ENCODE measurements at regions not wholly inside any gene's neighbourhood (a gene's known extent, or its start where the extent isn't known, plus 50 kb on each side); places are given as distances from the start of the nearest gene placed in this dataset.

DNA sequence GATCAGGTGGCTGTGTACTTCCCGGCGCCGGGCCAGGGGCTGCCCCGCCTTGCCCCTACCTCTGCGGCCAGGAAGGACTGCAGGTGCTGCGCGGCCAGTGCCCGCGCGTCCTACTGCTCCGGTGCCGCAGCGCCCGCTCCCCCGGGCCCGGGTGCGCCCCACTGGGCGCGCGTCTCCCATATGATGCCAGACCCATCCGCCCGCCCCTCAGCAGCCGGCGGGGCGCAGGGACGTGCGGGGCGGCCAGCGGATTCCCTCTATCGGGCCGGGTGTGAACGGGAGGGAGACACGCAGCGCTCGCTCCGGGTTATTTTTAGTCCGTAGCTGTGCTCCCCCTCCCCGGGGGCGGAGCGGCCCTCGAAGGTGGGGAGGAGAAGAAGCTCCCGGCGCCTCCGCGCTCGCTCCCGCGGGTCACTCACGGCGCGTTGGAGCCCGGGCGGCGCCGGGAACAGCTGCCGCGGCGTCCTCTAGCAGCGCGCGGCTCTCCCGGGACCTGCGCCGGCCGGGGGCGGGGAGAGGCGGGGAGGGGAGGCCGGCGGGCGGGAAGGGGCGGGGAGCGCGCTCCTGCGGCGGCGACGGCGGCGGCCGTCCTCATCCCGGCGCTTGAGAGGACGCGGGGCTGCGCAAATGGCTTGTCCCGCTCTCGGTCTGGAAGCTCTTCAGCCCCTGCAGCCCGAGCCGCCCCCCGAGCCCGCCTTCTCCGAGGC lies 103.6 kb downstream of the UCHL1 start:
- DNase-seq: peak; percentile 26 to 30

GRCh38 chr4:41360921-41361793 lies 104.4 kb downstream of the UCHL1 start:
- no peak for DNase-seq

DNA sequence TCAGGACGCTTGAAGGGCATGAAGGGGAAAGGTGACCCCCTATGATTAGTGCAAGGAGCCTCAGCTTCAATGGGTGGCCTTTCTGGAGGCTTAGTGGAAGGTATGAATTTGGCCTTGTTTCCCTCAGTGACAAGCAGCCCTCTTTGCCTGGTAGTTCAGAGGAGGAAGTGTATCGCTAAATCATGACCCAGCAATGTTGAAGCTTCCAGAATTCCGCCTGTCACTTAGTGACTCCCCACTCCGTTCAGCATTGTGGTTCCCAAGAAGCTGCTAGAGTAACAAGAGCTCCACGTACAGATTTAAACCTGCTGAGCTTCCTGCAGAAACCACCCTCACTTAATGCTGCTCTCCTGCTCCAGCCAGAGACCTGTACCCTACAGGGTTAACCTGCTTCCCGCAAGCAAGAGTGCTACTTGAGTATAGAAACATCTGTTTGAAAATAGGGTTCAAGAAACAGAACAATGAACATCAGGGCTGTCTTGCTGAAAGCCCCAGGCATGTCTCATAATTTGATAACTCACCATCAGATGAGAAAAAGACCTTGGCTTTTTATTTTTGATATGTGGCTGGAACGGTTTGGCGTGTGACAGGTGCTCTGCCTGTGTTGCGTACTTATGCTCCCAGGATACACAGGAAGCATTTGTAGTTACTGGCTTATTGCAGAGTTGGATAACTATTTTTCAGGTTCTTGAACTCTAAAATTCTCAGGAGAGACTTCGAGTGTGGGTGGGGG lies 105.2 kb downstream of the UCHL1 start:
- peak; percentile 11 to 14 for DNase-seq

- DNase-seq: no peak
These were observed 106.1 kb downstream of the UCHL1 start for GRCh38 chr4:41362621-41363383.

- DNase-seq: no peak
These were observed 106.8 kb downstream of the UCHL1 start for GRCh38 chr4:41363384-41363981.

DNA sequence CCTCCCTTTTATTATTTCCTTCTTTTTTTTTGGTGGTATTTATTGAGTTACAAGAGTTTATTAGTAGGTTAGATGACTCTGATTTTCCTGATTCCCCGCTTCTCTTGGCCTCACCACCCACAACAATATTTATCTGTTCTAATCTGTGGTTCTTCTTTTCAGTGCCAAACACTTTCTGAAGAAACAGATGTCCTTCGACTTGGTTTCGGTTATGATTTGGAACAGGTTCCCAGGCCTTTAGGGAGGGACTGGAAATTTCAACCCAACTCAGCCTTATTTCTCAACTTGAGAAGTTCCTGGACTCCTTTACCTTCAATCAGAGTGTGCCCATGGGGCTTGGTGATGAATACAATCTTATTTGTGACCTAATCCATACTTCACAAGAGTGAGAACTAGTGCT lies 108.1 kb downstream of the UCHL1 start:
- no peak for DNase-seq

GRCh38 chr4:41365681-41366080 lies 109.0 kb downstream of the UCHL1 start:
- DNase-seq: no peak

- peak in 1 of 2 experiments; percentile 10 for DNase-seq
These were observed 110.3 kb downstream of the UCHL1 start for GRCh38 chr4:41366911-41367517.

DNA sequence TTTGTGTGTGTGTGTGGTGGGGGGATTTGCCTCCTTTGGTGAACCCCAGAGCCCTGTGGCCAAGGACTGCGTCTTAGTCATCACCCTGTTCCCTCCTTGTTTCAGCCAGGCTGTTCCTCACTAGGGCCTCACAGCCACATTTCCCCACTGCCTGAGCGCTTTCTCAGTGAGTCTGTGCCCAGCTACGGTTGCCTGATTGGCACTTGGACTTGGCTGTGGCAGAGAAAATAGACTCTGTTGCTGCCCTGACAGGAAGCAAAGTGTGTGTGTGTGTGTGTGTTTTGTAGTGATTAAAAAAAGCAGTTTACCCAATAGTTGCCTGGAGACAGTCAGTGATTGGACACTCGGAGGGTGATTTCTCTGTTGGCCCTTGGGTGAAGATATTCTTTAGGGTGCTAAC lies 113.0 kb downstream of the UCHL1 start:
- DNase-seq: peak; percentile 79 to 85

- DNase-seq: no peak
These were observed 116.5 kb downstream of the UCHL1 start for GRCh38 chr4:41373221-41373620.

DNA sequence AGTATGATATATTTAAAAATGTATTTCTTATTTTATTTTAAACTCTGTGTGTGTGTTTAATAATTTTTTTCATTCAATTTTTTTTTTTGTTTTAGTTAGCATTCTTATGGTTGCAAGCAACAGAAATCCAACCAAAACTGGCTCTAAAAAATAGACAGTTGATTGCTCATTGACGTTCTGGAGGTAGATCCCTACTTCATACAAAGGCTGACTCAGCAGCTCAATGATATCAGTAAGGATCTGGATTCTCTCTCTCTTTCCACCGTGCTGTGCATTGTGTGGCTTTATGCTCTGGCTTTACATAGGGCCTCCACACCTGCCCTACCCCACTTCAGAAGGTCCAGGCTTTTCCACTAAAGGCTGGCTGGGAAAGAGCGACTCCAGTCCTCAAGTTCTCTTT lies 117.8 kb downstream of the UCHL1 start:
- no peak for DNase-seq

DNA sequence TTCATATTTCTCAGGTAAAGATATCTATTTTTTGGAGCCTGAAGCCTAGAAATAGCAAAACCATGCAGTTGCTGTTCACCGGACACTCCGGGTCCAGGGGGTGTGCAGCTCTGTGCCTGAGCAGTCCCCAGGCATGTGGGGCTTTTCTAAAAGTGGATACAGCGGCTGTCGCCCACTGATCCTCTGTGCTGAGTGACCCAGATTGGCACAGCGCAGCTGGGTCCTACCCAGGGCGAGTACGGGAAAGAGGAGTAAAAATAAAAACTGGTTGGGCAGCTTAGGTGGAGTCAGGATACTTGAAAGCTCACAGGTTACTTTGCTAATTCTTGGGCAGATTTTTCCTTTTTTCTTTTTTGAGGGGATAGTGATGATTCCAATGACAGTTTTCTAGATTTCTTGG lies 118.8 kb downstream of the UCHL1 start:
- no peak for DNase-seq

GRCh38 chr4:41377196-41377595 lies 120.5 kb downstream of the UCHL1 start:
- no peak for DNase-seq

DNA sequence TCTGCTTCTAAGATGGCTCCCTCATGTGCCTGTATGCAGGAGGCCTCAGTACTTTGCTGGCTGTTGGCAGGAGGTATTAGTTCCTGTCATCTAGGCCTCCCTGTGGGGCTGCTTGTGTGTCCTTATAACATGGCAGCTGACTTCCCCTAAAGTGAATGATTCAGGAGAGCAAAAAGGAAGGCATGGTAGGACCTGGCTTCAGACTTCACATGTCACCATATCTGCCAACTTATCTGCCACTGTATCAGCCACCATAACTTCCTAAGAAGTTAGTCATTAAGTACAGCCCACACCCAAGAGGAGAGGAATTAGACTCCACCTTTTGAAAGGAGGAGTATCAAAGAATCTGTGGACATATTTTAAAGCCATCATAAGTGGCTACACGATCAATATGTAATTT lies 122.5 kb downstream of the UCHL1 start:
- no peak for DNase-seq

DNA sequence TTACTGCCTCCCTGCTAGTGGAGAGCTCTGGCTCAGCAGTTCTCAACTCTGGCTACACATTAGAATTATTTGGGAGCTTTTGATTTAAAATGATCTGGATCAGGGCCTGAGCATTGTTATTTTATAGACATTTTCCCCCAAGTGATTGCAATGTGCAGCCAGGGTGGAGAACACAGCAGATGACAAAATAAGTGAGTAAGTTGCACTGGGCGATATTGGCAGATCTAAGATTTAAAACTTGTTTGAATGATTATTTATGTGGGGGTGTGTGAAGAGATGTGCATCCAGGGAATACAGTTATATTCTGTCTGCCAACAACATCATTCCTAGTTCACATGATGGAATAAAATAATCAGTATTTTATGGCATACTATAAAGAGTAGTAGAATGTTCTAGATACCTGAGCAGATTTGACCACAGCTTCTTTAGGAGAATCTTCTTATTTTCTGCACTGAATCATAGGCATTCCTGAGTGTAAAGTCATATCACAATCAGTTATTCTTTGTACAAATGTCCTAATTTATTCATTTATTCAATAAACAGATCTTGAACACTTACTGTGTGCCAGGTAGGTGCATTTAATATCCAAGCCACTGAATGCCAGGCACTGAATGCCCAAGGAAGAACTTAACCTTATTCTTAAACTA lies 123.9 kb downstream of the UCHL1 start:
- DNase-seq: no peak

DNA sequence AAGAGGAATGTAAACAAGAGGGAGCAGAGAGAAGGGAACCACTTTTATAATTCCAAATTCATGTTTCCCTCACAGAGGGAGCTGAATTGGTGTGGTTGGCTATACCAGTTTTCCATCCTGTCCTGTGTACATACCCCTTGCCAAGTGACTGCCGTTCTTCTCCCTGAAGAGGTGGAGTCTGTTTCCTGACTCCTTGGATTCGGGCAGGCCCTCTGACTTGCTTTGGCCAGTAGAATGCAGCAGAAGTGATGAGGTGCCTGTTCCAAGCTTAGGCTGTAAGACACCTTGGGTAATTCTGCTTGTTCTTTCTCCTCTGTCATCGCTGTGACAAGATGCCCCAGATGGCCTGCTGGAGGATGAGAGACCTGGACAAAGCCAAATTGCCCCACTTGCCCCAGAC lies 124.7 kb downstream of the UCHL1 start:
- no peak for DNase-seq

DNA sequence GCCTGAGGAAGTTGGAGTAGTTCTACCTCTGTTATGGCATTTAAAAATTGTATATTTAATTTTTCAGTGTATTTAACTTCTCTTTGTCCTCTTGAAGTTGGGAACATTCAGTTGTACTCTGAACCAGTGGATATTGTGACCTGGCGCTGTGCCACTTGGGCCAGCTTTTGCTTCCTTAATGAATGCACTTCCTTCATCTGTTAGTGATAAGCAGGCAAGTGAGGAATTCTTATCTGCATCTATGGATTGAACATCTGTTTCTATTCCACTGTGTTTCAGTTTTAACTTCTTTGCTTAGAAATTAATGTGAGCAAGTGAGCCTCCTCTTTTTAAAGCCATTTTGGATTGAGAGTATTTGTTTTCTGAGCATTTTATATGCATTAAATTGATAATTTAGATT lies 128.3 kb downstream of the UCHL1 start:
- DNase-seq: peak in 1 of 2 experiments; percentile 23

DNA sequence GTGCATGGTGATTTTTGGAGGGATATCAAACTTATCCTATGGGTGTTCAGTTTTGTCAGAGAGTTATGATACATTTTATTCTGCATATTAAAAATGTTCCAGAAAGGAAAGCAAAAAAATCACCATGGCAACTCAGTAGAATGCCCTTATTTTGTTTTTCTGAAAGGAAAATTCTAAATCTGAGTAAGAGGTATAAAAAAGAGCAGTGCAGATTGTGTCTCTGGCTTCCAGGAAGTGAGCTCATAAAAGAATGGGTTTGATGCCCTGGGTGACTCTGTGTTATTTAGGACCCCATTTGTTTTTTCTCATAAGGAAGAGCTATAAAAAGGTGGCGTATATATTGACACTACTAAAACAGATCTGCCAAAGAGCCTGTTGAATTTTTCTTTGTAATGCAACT lies 128.8 kb downstream of the UCHL1 start:
- DNase-seq: no peak

GRCh38 chr4:41388080-41388479 lies 131.4 kb downstream of the UCHL1 start:
- DNase-seq: no peak

DNA sequence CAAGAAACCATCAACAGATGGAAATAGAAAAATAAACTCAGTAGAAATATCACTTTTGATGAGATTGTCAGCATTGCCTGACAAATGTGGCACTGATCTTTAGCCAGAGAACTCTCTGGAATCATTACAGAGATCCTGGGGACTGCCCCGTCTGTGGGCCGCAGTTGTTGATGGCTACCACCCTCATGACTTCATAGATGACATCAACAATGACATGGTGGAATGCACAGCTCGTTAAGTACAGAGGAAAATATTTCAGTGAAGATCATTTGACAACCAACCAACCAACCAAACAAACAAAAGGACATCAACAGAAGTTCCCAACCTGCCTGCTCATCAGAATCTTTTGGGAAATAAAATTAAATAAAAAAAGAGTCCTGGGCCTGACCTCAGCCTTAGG lies 132.6 kb downstream of the UCHL1 start:
- no peak for DNase-seq

DNA sequence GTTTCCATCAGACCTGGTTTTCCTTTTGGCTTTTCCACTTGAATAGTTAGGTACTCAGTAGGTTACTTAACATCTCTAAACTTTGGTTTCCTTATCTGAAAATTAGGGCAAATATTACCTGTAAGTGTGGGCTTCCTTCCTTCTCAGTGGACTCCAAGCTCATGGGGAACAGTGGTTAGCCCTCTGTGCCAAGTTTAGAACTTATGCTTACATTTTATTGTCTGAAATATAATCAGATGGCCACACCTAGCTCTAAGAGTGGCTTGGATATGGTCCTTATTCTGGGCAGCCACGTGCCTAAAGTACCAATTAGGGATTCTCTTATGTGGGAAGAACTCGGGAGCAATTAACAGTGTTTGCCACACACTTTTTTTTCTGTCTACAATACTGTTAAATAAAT lies 133.9 kb downstream of the UCHL1 start:
- DNase-seq: no peak
